Smooth muscle cell (in vitro differentiated cells): ENCODE measurements at regions not wholly inside any gene's neighbourhood (a gene's known extent, or its start where the extent isn't known, plus 50 kb on each side); places are given as distances from the start of the nearest gene placed in this dataset.

ENCODE experiments used
- DNase-seq: peaks from one replicate; lab custom pipeline; 2025; ENCODE audit not compliant: unreplicated experiment; lab: John Stamatoyannopoulos, UW
- H2AFZ ChIP-seq: fragments of 200-600 bp; sonication (generic); 2 replicates; pipeline ENCODE4 v1.6.0; 2016; ENCODE audit warnings: antibody characterized with exemption, low read depth, mild to moderate bottlenecking
- H3F3A ChIP-seq: fragments of 200-600 bp; sonication (generic); 2 replicates; pipeline ENCODE4 v1.6.0; 2017; ENCODE audit warnings: antibody characterized with exemption, low read depth
- H3K27ac ChIP-seq: fragments of 200-600 bp; sonication (generic); 2 replicates; pipeline ENCODE4 v1.5.1; 2016; ENCODE audit warnings: low read depth, mild to moderate bottlenecking
- H3K27me3 ChIP-seq: fragments of 200-600 bp; sonication (generic); 2 replicates; pipeline ENCODE4 v1.6.1; 2016; ENCODE audit warnings: low read depth, mild to moderate bottlenecking
- H3K36me3 ChIP-seq: fragments of 200-600 bp; sonication (generic); 2 replicates; pipeline ENCODE4 v1.5.1; 2016; ENCODE audit warnings: low read depth
- H3K4me1 ChIP-seq: fragments of 200-600 bp; sonication (generic); 2 replicates; pipeline ENCODE4 v1.5.1; 2016; ENCODE audit warnings: low read depth
- H3K4me2 ChIP-seq: fragments of 200-600 bp; sonication (generic); 2 replicates; pipeline ENCODE4 v1.6.0; 2016; ENCODE audit warnings: mild to moderate bottlenecking
- H3K4me3 ChIP-seq: fragments of 200-600 bp; sonication (generic); 2 replicates; pipeline ENCODE4 v1.5.1; 2016; ENCODE audit warnings: mild to moderate bottlenecking
- H3K79me2 ChIP-seq: fragments of 200-600 bp; sonication (generic); 2 replicates; pipeline ENCODE4 v1.6.0; 2016; ENCODE audit warnings: low read depth, mild to moderate bottlenecking
- H3K9ac ChIP-seq: fragments of 200-600 bp; sonication (generic); 2 replicates; pipeline ENCODE4 v1.6.0; 2016; ENCODE audit warnings: low read depth
- H3K9me3 ChIP-seq: fragments of 200-600 bp; sonication (generic); replicated peaks from 2 replicates; pipeline ENCODE4 v1.5.1; 2016; ENCODE audit warnings: low read depth
- H4K20me1 ChIP-seq: fragments of 200-600 bp; sonication (generic); 2 replicates; pipeline ENCODE4 v1.6.0; 2016; ENCODE audit warnings: low read depth
- WGBS: methylation state at CpG from one replicate; pipeline ENCODE4 v1.1.7; 2016; ENCODE audit warnings: low lambda C conversion rate; 5-methylcytosine and 5-hydroxymethylcytosine counted together
- TF ChIP-seq, protein P1 (sequence below): fragments of 200-600 bp; sonication (generic); IDR thresholded peaks from 2 replicates; pipeline ENCODE4 v1.5.1; 2017; ENCODE audit warnings: borderline replicate concordance, mild to moderate bottlenecking, antibody characterized with exemption; ENCODE audit not compliant: insufficient read depth, poor library complexity, severe bottlenecking

GRCh38 chr18:60007661-60008060, 107.9 kb downstream of the PMAIP1 start:
- TF ChIP-seq, protein P1, sequence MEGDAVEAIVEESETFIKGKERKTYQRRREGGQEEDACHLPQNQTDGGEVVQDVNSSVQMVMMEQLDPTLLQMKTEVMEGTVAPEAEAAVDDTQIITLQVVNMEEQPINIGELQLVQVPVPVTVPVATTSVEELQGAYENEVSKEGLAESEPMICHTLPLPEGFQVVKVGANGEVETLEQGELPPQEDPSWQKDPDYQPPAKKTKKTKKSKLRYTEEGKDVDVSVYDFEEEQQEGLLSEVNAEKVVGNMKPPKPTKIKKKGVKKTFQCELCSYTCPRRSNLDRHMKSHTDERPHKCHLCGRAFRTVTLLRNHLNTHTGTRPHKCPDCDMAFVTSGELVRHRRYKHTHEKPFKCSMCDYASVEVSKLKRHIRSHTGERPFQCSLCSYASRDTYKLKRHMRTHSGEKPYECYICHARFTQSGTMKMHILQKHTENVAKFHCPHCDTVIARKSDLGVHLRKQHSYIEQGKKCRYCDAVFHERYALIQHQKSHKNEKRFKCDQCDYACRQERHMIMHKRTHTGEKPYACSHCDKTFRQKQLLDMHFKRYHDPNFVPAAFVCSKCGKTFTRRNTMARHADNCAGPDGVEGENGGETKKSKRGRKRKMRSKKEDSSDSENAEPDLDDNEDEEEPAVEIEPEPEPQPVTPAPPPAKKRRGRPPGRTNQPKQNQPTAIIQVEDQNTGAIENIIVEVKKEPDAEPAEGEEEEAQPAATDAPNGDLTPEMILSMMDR = no peak
- WGBS = 87% methylated on average over 2 of the region's 2 CpGs
- H3K79me2 ChIP-seq = no peaks in the 10 kb centered on the region

DNA sequence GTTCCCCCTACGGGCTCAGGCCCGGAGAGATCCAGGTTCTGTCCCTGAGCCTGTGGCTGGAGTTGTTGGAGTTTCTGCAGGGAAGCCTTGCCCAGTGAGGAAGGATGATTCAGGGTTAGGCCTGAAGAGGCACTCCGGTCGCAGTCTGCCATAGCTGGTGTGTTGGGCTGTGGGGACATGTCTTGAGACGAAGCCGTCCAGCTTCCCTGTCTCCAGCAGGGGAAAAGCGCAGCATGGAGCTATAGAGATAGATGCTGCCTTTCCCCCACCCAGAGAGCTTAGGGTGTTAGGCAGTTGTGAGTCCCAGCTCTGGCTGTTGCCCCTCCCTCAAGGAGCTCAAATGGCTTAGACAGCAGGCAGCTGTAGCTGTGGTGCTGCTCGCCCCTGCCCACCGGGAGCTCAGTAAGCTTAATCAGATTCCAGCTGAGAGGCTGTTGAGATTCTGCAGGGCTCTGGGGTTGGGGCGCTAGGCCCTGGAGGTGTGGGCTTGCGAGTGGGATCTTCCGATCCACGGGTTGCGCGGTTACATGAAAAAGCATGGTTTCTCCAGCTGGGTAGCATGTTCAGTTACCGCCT, 103.9 kb downstream of the PMAIP1 start:
- H3F3A ChIP-seq = no peaks in the 10 kb centered on the region
- no peak overlapping the region for H3K4me3 ChIP-seq
- no peak overlapping the region for H2AFZ ChIP-seq
- H3K9me3 ChIP-seq = no peaks in the 10 kb centered on the region
- TF ChIP-seq, protein P1 = no peak
- WGBS = 93% methylated on average over 16 of the region's 16 CpGs
- no peak overlapping the region for H3K27ac ChIP-seq
- no peak overlapping the region for H3K9ac ChIP-seq
- H3K27me3 ChIP-seq = no peaks in the 10 kb centered on the region
- H4K20me1 ChIP-seq = no peaks in the 10 kb centered on the region
- no peaks in the 10 kb centered on the region for H3K79me2 ChIP-seq
- no peaks in the 10 kb centered on the region for H3K4me1 ChIP-seq
- no peak for DNase-seq
- no peak overlapping the region for H3K4me2 ChIP-seq
- no peaks in the 10 kb centered on the region for H3K36me3 ChIP-seq

More at GRCh38 chr18:60007661-60008060, 107.9 kb downstream of the PMAIP1 start:
- no peaks in the 10 kb centered on the region for H3K9me3 ChIP-seq
- no peak overlapping the region for H3K27ac ChIP-seq
- no peak overlapping the region for H3K4me3 ChIP-seq
- H3K4me1 ChIP-seq = no peaks in the 10 kb centered on the region
- H4K20me1 ChIP-seq = no peaks in the 10 kb centered on the region
- DNase-seq = no peak
- no peak overlapping the region for H3K4me2 ChIP-seq
- no peaks in the 10 kb centered on the region for H3F3A ChIP-seq
- H3K9ac ChIP-seq = no peak overlapping the region
- H2AFZ ChIP-seq = no peak overlapping the region
- H3K27me3 ChIP-seq = no peaks in the 10 kb centered on the region
- H3K36me3 ChIP-seq = no peaks in the 10 kb centered on the region

DNA sequence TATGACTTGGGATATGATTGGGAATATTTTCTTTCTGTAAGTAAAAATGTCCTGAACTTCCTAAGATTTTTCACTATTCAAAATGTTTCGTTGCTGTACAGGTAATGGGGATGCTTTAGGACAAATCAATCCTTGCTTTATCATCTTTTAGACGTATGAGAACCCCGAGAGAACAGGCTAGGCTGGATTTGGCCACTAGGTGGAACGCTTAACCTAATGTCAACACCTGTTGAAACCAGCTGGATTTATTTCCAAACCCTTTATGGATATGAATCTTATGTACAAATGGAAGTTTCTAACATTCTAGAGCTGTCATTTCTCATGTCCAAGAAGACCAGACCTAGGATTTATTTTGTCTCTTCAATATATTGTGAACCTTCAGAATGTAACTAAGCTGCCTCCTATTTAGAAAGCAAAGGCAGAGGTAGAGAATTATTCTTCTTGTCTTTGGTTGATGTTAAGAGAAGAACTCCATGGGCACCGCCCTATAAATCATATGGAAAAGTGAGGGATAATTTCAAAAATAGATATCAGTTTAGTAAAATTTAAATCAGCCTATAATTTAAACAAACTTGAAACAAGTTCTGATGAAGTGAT, 96.7 kb downstream of the PMAIP1 start:
- no peak overlapping the region for H3K4me2 ChIP-seq
- DNase-seq = no peak
- H3K27ac ChIP-seq = no peak overlapping the region
- no peak overlapping the region for H3K4me3 ChIP-seq
- H3K79me2 ChIP-seq = no peaks in the 10 kb centered on the region
- H3K9ac ChIP-seq = no peak overlapping the region
- no peak overlapping the region for H2AFZ ChIP-seq
- TF ChIP-seq, protein P1 = peak; percentile 65
- no peaks in the 10 kb centered on the region for H4K20me1 ChIP-seq
- 14% methylated on average over 5 of the region's 5 CpGs for WGBS
- peaks cover 21% of the 10 kb centered on the region for H3K27me3 ChIP-seq
- no peaks in the 10 kb centered on the region for H3F3A ChIP-seq
- no peaks in the 10 kb centered on the region for H3K36me3 ChIP-seq
- no peaks in the 10 kb centered on the region for H3K4me1 ChIP-seq
- H3K9me3 ChIP-seq = no peaks in the 10 kb centered on the region

- Histone ChIP-seq H3K4me1 (no peaks in the 10 kb centered on the region), H2AFZ (no peak overlapping the region), H3K4me2 (no peak overlapping the region), H3K79me2 (no peaks in the 10 kb centered on the region), H3K27ac (no peak overlapping the region), H3K4me3 (no peak overlapping the region), H3K9ac (no peak overlapping the region), H4K20me1 (no peaks in the 10 kb centered on the region), H3K36me3 (no peaks in the 10 kb centered on the region), H3K27me3 (peaks cover 34% of the 10 kb centered on the region), H3F3A (no peaks in the 10 kb centered on the region), H3K9me3 (no peaks in the 10 kb centered on the region)
- TF ChIP-seq, protein P1 = no peak
- WGBS = 31% methylated on average over 1 of the region's 1 CpG
- no peak for DNase-seq
These were observed 94.6 kb downstream of the PMAIP1 start for GRCh38 chr18:59994357-59994756.
